ENCODE measurements at regions not wholly inside any gene's neighbourhood (a gene's known extent, or its start where the extent isn't known, plus 50 kb on each side); places are given as distances from the start of the nearest gene placed in this dataset.
"Not testable (repeated sequence)": the region's sequence is repeated elsewhere in the genome, so short reads cannot be mapped to it uniquely, and the experiment has no call there.

GRCh38 chr12:126212824-126213223, 1147.6 kb downstream of the AACS start:
- no peak for DNase-seq

- no peak for DNase-seq
These were observed 1153.5 kb downstream of the AACS start for GRCh38 chr12:126218697-126219096.

- no peak for DNase-seq
These were observed 1153.9 kb downstream of the AACS start for GRCh38 chr12:126219139-126219538.

- no peak for DNase-seq
These were observed 1154.5 kb downstream of the AACS start for GRCh38 chr12:126219654-126220279.

- DNase-seq: no peak
These were observed 1158.8 kb downstream of the AACS start for GRCh38 chr12:126224032-126224431.

GRCh38 chr12:126228936-126229335, 1163.7 kb downstream of the AACS start:
- no peak for DNase-seq

GRCh38 chr12:126232711-126233110, 1167.5 kb downstream of the AACS start:
- DNase-seq: no peak

GRCh38 chr12:126233625-126234024, 1168.4 kb downstream of the AACS start:
- no peak for DNase-seq

GRCh38 chr12:126243814-126244440, 1178.7 kb downstream of the AACS start:
- no peak for DNase-seq

- no peak for DNase-seq
These were observed 1182.7 kb downstream of the AACS start for GRCh38 chr12:126247936-126248335.

GRCh38 chr12:126248871-126249403, 1183.7 kb downstream of the AACS start:
- no peak for DNase-seq

- DNase-seq: no peak
These were observed 1193.0 kb downstream of the AACS start for GRCh38 chr12:126258190-126258589.

- no peak for DNase-seq
These were observed 1197.6 kb downstream of the AACS start for GRCh38 chr12:126262829-126263228.

GRCh38 chr12:126268222-126268621, 1203.0 kb downstream of the AACS start:
- no peak for DNase-seq

- no peak for DNase-seq
These were observed 1205.9 kb downstream of the AACS start for GRCh38 chr12:126271159-126271558.

- DNase-seq: no peak
These were observed 1217.5 kb downstream of the AACS start for GRCh38 chr12:126282691-126283090.

GRCh38 chr12:126286203-126286602, 1221.0 kb downstream of the AACS start:
- DNase-seq: no peak

- DNase-seq: no peak
These were observed 1225.2 kb downstream of the AACS start for GRCh38 chr12:126290456-126290855.

GRCh38 chr12:126291987-126292386, 1226.8 kb downstream of the AACS start:
- DNase-seq: not testable (repeated sequence)

GRCh38 chr12:126295652-126296051, 1230.4 kb downstream of the AACS start:
- DNase-seq: no peak

- DNase-seq: no peak
These were observed 1244.0 kb downstream of the AACS start for GRCh38 chr12:126309278-126309677.

- no peak for DNase-seq
These were observed 1247.2 kb downstream of the AACS start for GRCh38 chr12:126312457-126312856.

GRCh38 chr12:126316411-126316810, 1251.2 kb downstream of the AACS start:
- no peak for DNase-seq

- DNase-seq: no peak
These were observed 1272.6 kb downstream of the AACS start for GRCh38 chr12:126337556-126338441.

Measured in hematopoietic multipotent progenitor cell treated with erythropoietin and hydrocortisone succinate and interleukin-3 and kit ligand, for 6 days (in vitro differentiated cells).